IPS-18c (cell line): ENCODE measurements at regions not wholly inside any gene's neighbourhood (a gene's known extent, or its start where the extent isn't known, plus 50 kb on each side); places are given as distances from the start of the nearest gene placed in this dataset.

Experiments
- H3K4me3 ChIP-seq: 2 replicates; pipeline ENCODE4 v1.7.0; 2013; ENCODE audit warnings: low read depth, mild to moderate bottlenecking, low read length, moderate library complexity; ENCODE audit not compliant: insufficient read depth
- H3K9me3 ChIP-seq: one replicate; pipeline ENCODE4 v1.6.1; 2013; ENCODE audit warnings: mild to moderate bottlenecking, low read length, moderate library complexity; ENCODE audit not compliant: control insufficient read depth, insufficient read depth

- H3K4me3 ChIP-seq: no peak overlapping the region
- H3K9me3 ChIP-seq: no peaks in the 10 kb centered on the region
Observed at GRCh38 chr3:43971486-43971885, 270.2 kb upstream of the TOPAZ1 start.

GRCh38 chr3:43978708-43979107 lies 263.0 kb upstream of the TOPAZ1 start:
- no peaks in the 10 kb centered on the region for H3K9me3 ChIP-seq
- no peak overlapping the region for H3K4me3 ChIP-seq

GRCh38 chr3:43979645-43980044 lies 262.0 kb upstream of the TOPAZ1 start:
- H3K4me3 ChIP-seq: no peak overlapping the region
- no peaks in the 10 kb centered on the region for H3K9me3 ChIP-seq

- Histone ChIP-seq H3K4me3 (peak overlapping the region; percentile 73), H3K9me3 (peaks cover 3% of the 10 kb centered on the region)
Observed at GRCh38 chr3:43994657-43995546, 246.8 kb upstream of the TOPAZ1 start.

GRCh38 chr3:43995547-43996378 lies 245.9 kb upstream of the TOPAZ1 start:
- Histone ChIP-seq H3K4me3 (peak overlapping the region; percentile 73), H3K9me3 (peaks cover 3% of the 10 kb centered on the region)

GRCh38 chr3:43996379-43997301 lies 245.0 kb upstream of the TOPAZ1 start:
- Histone ChIP-seq H3K9me3 (peaks cover 3% of the 10 kb centered on the region), H3K4me3 (peak overlapping the region; percentile 73)

- Histone ChIP-seq H3K4me3 (peak overlapping the region; percentile 73), H3K9me3 (peaks cover 3% of the 10 kb centered on the region)
Observed at GRCh38 chr3:43997316-43997715, 244.4 kb upstream of the TOPAZ1 start.

GRCh38 chr3:43997788-43998369 lies 243.8 kb upstream of the TOPAZ1 start:
- peak overlapping the region; percentile 73 for H3K4me3 ChIP-seq

GRCh38 chr3:43998370-43998835 lies 243.3 kb upstream of the TOPAZ1 start:
- peak overlapping the region; percentile 73 for H3K4me3 ChIP-seq
- peaks cover 3% of the 10 kb centered on the region for H3K9me3 ChIP-seq

More at GRCh38 chr3:43997788-43998369, 243.8 kb upstream of the TOPAZ1 start:
- H3K9me3 ChIP-seq: peaks cover 3% of the 10 kb centered on the region

GRCh38 chr3:43998836-43999727 lies 242.6 kb upstream of the TOPAZ1 start:
- Histone ChIP-seq H3K9me3 (peaks cover 3% of the 10 kb centered on the region), H3K4me3 (peak overlapping the region; percentile 73)

- H3K9me3 ChIP-seq: peaks cover 3% of the 10 kb centered on the region
- H3K4me3 ChIP-seq: peak overlapping the region; percentile 73
Observed at GRCh38 chr3:43999728-44000319, 241.9 kb upstream of the TOPAZ1 start.

- Histone ChIP-seq H3K4me3 (no peak overlapping the region), H3K9me3 (no peaks in the 10 kb centered on the region)
Observed at GRCh38 chr3:44000586-44000985, 241.1 kb upstream of the TOPAZ1 start.

- Histone ChIP-seq H3K4me3 (no peak overlapping the region), H3K9me3 (no peaks in the 10 kb centered on the region)
Observed at GRCh38 chr3:44001072-44001471, 240.6 kb upstream of the TOPAZ1 start.

- Histone ChIP-seq H3K4me3 (no peak overlapping the region), H3K9me3 (no peaks in the 10 kb centered on the region)
Observed at GRCh38 chr3:44003801-44004200, 237.9 kb upstream of the TOPAZ1 start.

- no peak overlapping the region for H3K4me3 ChIP-seq
- H3K9me3 ChIP-seq: no peaks in the 10 kb centered on the region
Observed at GRCh38 chr3:44011680-44012079, 230.0 kb upstream of the TOPAZ1 start.
